H1 (cell line): ENCODE measurements at regions not wholly inside any gene's neighbourhood (a gene's known extent, or its start where the extent isn't known, plus 50 kb on each side); places are given as distances from the start of the nearest gene placed in this dataset.

Source experiments
- BRCA1 ChIP-seq: IDR thresholded peaks from 2 replicates; pipeline ENCODE4 v1.6.1; 2012; ENCODE audit warnings: low read depth, low read length, improper control_type of control experiment
- CHD1 ChIP-seq: IDR thresholded peaks from 2 replicates; pipeline ENCODE4 v1.6.1; 2012; ENCODE audit warnings: low read depth, low read length, improper control_type of control experiment
- GTF2F1 ChIP-seq: IDR thresholded peaks from 2 replicates; pipeline ENCODE4 v1.6.1; 2012; ENCODE audit warnings: low read depth, low read length, improper control_type of control experiment, borderline replicate concordance
- KDM1A ChIP-seq: fragments of 200-600, 300-600 bp; sonication (generic); IDR thresholded peaks from 2 replicates; pipeline ENCODE4 v1.7.1; 2016; ENCODE audit warnings: mild to moderate bottlenecking, low read length, borderline replicate concordance
- RBBP5 ChIP-seq: IDR thresholded peaks from 2 replicates; pipeline ENCODE4 v1.7.1; 2012; ENCODE audit warnings: low read depth, mild to moderate bottlenecking, inconsistent platforms, low read length, moderate library complexity, borderline replicate concordance
- SIRT6 ChIP-seq: IDR thresholded peaks from one replicate; pipeline ENCODE4 v1.7.1; 2012; ENCODE audit warnings: low read length, inconsistent platforms
- SIX5 ChIP-seq: IDR thresholded peaks from 2 replicates; pipeline ENCODE4 v1.6.1; 2011; ENCODE audit warnings: mild to moderate bottlenecking, low read depth, low read length
- TF ChIP-seq, protein P1 (sequence below), 3 experiments: IDR thresholded peaks; 1 replicate in 2 of 3; 2 replicates in 1 of 3; pipeline versions ENCODE4 v1.5.1 to v1.6.1; 2011; ENCODE audit warnings: low read length in 3 of 3, mild to moderate bottlenecking in 3 of 3, inconsistent platforms in 2 of 3, low read depth in 1 of 3, moderate library complexity in 1 of 3; ENCODE audit not compliant: insufficient read depth in 1 of 3; ENCODE audit errors: control extremely low read depth in 1 of 3

GRCh38 chr11:130726234-130727037 lies 189.8 kb downstream of the SNX19 start (continued):
- TF ChIP-seq GTF2F1 = no peak
- no peak for TF ChIP-seq BRCA1
- TF ChIP-seq, protein P1, sequence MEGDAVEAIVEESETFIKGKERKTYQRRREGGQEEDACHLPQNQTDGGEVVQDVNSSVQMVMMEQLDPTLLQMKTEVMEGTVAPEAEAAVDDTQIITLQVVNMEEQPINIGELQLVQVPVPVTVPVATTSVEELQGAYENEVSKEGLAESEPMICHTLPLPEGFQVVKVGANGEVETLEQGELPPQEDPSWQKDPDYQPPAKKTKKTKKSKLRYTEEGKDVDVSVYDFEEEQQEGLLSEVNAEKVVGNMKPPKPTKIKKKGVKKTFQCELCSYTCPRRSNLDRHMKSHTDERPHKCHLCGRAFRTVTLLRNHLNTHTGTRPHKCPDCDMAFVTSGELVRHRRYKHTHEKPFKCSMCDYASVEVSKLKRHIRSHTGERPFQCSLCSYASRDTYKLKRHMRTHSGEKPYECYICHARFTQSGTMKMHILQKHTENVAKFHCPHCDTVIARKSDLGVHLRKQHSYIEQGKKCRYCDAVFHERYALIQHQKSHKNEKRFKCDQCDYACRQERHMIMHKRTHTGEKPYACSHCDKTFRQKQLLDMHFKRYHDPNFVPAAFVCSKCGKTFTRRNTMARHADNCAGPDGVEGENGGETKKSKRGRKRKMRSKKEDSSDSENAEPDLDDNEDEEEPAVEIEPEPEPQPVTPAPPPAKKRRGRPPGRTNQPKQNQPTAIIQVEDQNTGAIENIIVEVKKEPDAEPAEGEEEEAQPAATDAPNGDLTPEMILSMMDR (IDR thresholded peaks at IDR 0.05; ENCODE audit: control extremely low read depth in 1 of 3, insufficient read depth in 1 of 3, low read depth in 1 of 3, low read length in 3 of 3) = no peak
- no peak for TF ChIP-seq SIX5
- TF ChIP-seq SIRT6 = no peak
- TF ChIP-seq CHD1 = no peak
- TF ChIP-seq RBBP5 = no peak
- no peak for TF ChIP-seq KDM1A
